LNCAP (cell line): ENCODE measurements at regions not wholly inside any gene's neighbourhood (a gene's known extent, or its start where the extent isn't known, plus 50 kb on each side); places are given as distances from the start of the nearest gene placed in this dataset.

Experiments used
- CTCF ChIP-seq: fragments of 450-650 bp; IDR thresholded peaks from 2 replicates; pipeline ENCODE4 v1.5.1; 2017; ENCODE audit warnings: mild to moderate bottlenecking

- no peak for TF ChIP-seq CTCF
Observed at GRCh38 chr1:118659646-118660045, 328.5 kb downstream of the TBX15 start.

GRCh38 chr1:118650107-118650807, 337.9 kb downstream of the TBX15 start:
- no peak for TF ChIP-seq CTCF

GRCh38 chr1:118649369-118650106, 338.6 kb downstream of the TBX15 start:
- TF ChIP-seq CTCF: no peak

- no peak for TF ChIP-seq CTCF
Observed at GRCh38 chr1:118636004-118636403, 352.1 kb downstream of the TBX15 start.

GRCh38 chr1:118627435-118627834, 360.7 kb downstream of the TBX15 start:
- no peak for TF ChIP-seq CTCF

GRCh38 chr1:118621839-118622238, 366.3 kb downstream of the TBX15 start:
- no peak for TF ChIP-seq CTCF

- no peak for TF ChIP-seq CTCF
Observed at GRCh38 chr1:118618618-118619340, 369.4 kb downstream of the TBX15 start.
